GM12878 (cell line): ENCODE measurements at regions not wholly inside any gene's neighbourhood (a gene's known extent, or its start where the extent isn't known, plus 50 kb on each side); places are given as distances from the start of the nearest gene placed in this dataset.

Source experiments
- ATAC-seq: fragments of 200-7000 bp; cut with Tn5 transposase; 3 replicates; pipeline ENCODE4 v1.9.1; 2020; ENCODE audit warnings: mild to moderate bottlenecking, moderate library complexity
- BruUV-seq: library from RNA; stranded (reverse); fragments of 400-500 nt; replicated peaks from 2 replicates; lab custom pipeline; 2021; lab: Mats Ljungman, UMichigan
- CTCF ChIA-PET: fragments of 300-600 bp; sonication (Branson Sonifier 250); formaldehyde crosslinking; extraction: SDS; loops from one replicate; lab custom pipeline; 2021; ENCODE audit warnings: inconsistent platforms; lab: Yijun Ruan, JAX
- POLR2A ChIA-PET: fragments of 350-600 bp; formaldehyde crosslinking; extraction: SDS; loops from one replicate; lab custom pipeline; 2021; ENCODE audit warnings: inconsistent platforms; lab: Charles Lee
- RAD21 ChIA-PET: fragments of 300-600 bp; sonication (Branson Sonifier 250); formaldehyde crosslinking; loops from one replicate; lab custom pipeline; 2023; ENCODE audit warnings: antibody characterized with exemption; ENCODE audit not compliant: unreplicated experiment; lab: Charles Lee
- SMC1A ChIA-PET: fragments of 300-600 bp; sonication (Branson Sonifier 250); formaldehyde crosslinking; loops from one replicate; lab custom pipeline; 2023; ENCODE audit not compliant: unreplicated experiment, uncharacterized antibody; lab: Charles Lee
- DNase-seq: peaks from one replicate; pipeline ENCODE4 v3.0.0-alpha.2; 2011; ENCODE audit warnings: low read depth, low spot score
- FAIRE-seq: peaks from 3 replicates; lab custom pipeline; 2011; peaks lifted over from hg19 to GRCh38; lab: Jason Lieb, UNC
- H2AFZ ChIP-seq: 2 replicates; pipeline ENCODE4 v1.6.0; 2011; ENCODE audit warnings: low read depth, low read length, control low read depth; ENCODE audit not compliant: control insufficient read depth
- H3K27ac ChIP-seq: 2 replicates; pipeline ENCODE4 v1.5.1; 2011; ENCODE audit warnings: control low read depth; ENCODE audit not compliant: control insufficient read depth, insufficient read depth
- H3K27me3 ChIP-seq, 2 experiments: replicated peaks in 1 of 2; 2 replicates each; pipeline versions ENCODE4 v1.6.0 to v1.6.1; 2011; ENCODE audit warnings: low read length in 1 of 2; ENCODE audit not compliant: control insufficient read depth in 2 of 2, insufficient read depth in 2 of 2
- H3K36me3 ChIP-seq, 2 experiments: 2 replicates each; pipeline ENCODE4 v1.5.1; 2011; ENCODE audit warnings: low read length in 1 of 2; ENCODE audit not compliant: control insufficient read depth in 2 of 2, insufficient read depth in 2 of 2
- H3K4me1 ChIP-seq: 2 replicates; pipeline ENCODE4 v1.6.1; 2011; ENCODE audit warnings: mild to moderate bottlenecking, low read length, moderate library complexity, mixed read lengths; ENCODE audit not compliant: control insufficient read depth, insufficient read depth
- H3K4me2 ChIP-seq: 2 replicates; pipeline ENCODE4 v1.6.0; 2011; ENCODE audit warnings: control low read depth; ENCODE audit not compliant: control insufficient read depth, insufficient read depth
- H3K4me3 ChIP-seq: fragments of 200-600 bp; sonication (generic); 2 replicates; pipeline ENCODE4 v1.5.1; 2016
- H3K79me2 ChIP-seq: 2 replicates; pipeline ENCODE4 v1.6.0; 2011; ENCODE audit warnings: low read length; ENCODE audit not compliant: control insufficient read depth, insufficient read depth
- H3K9ac ChIP-seq: 2 replicates; pipeline ENCODE4 v1.8.0; 2011; ENCODE audit warnings: low read length, control low read depth, mixed read lengths; ENCODE audit not compliant: control insufficient read depth, insufficient read depth
- H3K9me3 ChIP-seq: replicated peaks from 3 replicates; pipeline ENCODE4 v1.5.1; 2011; ENCODE audit warnings: mild to moderate bottlenecking, low read length; ENCODE audit not compliant: control insufficient read depth, insufficient read depth
- H4K20me1 ChIP-seq: 2 replicates; pipeline ENCODE4 v1.6.0; 2011; ENCODE audit not compliant: control insufficient read depth, insufficient read depth
- CBX3 ChIP-seq: fragments of 200-600 bp; sonication (generic); IDR thresholded peaks from 2 replicates; pipeline ENCODE4 v1.6.1; 2016; ENCODE audit warnings: low read depth, borderline replicate concordance
- FOXM1 ChIP-seq: IDR thresholded peaks from 2 replicates; pipeline ENCODE4 v1.6.1; 2012; ENCODE audit warnings: low read depth, mild to moderate bottlenecking, inconsistent platforms, low read length, moderate library complexity
- GATAD2B ChIP-seq: fragments of 450-650 bp; conservative IDR thresholded peaks from 2 replicates; pipeline ENCODE4 v1.6.1; 2017; ENCODE audit warnings: low read depth, mild to moderate bottlenecking, moderate library complexity
- JUND ChIP-seq: IDR thresholded peaks from 2 replicates; pipeline ENCODE4 v1.6.1; 2012; ENCODE audit warnings: low read depth, mild to moderate bottlenecking, low read length, improper control_type of control experiment, moderate library complexity
- MAX ChIP-seq: IDR thresholded peaks from 2 replicates; pipeline ENCODE4 v1.6.1; 2012; ENCODE audit warnings: low read depth, low read length, improper control_type of control experiment
- MEF2B ChIP-seq: fragments of 450-650 bp; IDR thresholded peaks from 2 replicates; pipeline ENCODE4 v1.6.1; 2018; ENCODE audit warnings: mild to moderate bottlenecking, moderate library complexity; ENCODE audit not compliant: partially characterized antibody, poor library complexity, severe bottlenecking
- POLR2AphosphoS5 ChIP-seq: IDR thresholded peaks from 2 replicates; pipeline ENCODE4 v1.6.1; 2011; ENCODE audit warnings: mild to moderate bottlenecking, low read length, inconsistent platforms
- POU2F2 ChIP-seq: IDR thresholded peaks from 3 replicates; pipeline ENCODE4 v1.6.1; 2011; ENCODE audit warnings: low read depth, mild to moderate bottlenecking, low read length, borderline replicate concordance
- RAD51 ChIP-seq: fragments of 450-650 bp; IDR thresholded peaks from 2 replicates; pipeline ENCODE4 v1.6.1; 2016; ENCODE audit warnings: moderate library complexity, mild to moderate bottlenecking, inconsistent platforms
- RFX5 ChIP-seq: IDR thresholded peaks from 2 replicates; pipeline ENCODE4 v1.6.1; 2011; ENCODE audit warnings: low read depth, low read length, improper control_type of control experiment
- SIX5 ChIP-seq: IDR thresholded peaks from 2 replicates; pipeline ENCODE4 v1.6.1; 2011; ENCODE audit warnings: mild to moderate bottlenecking, low read depth, low read length, moderate library complexity; ENCODE audit not compliant: severe bottlenecking
- SREBF1 ChIP-seq: IDR thresholded peaks from 2 replicates; pipeline ENCODE4 v1.6.1; 2012; ENCODE audit warnings: mild to moderate bottlenecking, low read length
- STAT3 ChIP-seq: IDR thresholded peaks from 2 replicates; pipeline ENCODE4 v1.6.1; 2011; ENCODE audit warnings: low read depth, low read length, improper control_type of control experiment
- SUZ12 ChIP-seq: fragments of 200-600 bp; sonication (generic); IDR thresholded peaks from one replicate; pipeline ENCODE4 v1.6.1; 2018; ENCODE audit warnings: antibody characterized with exemption, mild to moderate bottlenecking; ENCODE audit not compliant: unreplicated experiment
- WGBS: methylation state at CpG from one replicate; pipeline ENCODE4 v1.1.6; 2016; ENCODE audit warnings: low lambda C conversion rate; ENCODE audit not compliant: insufficient replicate concordance, insufficient coverage; ENCODE audit errors: missing lambda C conversion rate; 5-methylcytosine and 5-hydroxymethylcytosine counted together
- in situ Hi-C: fragments of 300-500 bp; cut with MboI; formaldehyde crosslinking; loops from 9 replicates; pipeline ENCODE4 v1.14.3; 2018; ENCODE audit warnings: mixed read lengths
- intact Hi-C: fragments of 100-400 bp; cut with micrococcal nuclease; formaldehyde crosslinking; loops from one replicate; pipeline ENCODE4 v1.14.2; 2022; ENCODE audit not compliant: unreplicated experiment

- TF ChIP-seq POLR2AphosphoS5: no peak
- TF ChIP-seq, all 136 proteins: peak for 0
Observed at GRCh38 chr1:178650934-178651511, 74.0 kb upstream of the RALGPS2 start (continued).

DNA sequence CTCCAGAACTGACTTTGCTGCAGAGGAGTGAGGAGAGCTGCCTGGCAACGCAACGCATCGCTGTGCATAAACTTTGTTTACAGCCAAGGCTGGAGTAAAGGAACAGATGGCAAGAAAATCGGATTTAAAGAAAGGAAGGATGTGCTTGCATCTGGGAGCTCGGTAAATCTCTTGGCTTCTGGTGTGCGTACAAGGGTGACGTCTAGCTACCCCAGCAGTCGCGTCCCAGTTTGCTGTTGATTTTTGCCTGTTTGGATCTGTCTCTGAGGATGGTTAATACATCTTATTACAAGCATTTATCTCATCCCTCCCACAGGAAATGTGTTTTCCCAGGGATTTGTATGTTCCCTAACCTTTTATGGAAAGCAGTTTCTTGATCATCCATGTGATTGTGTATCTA, 73.3 kb upstream of the RALGPS2 start:
- SMC1A ChIA-PET: interaction anchor here (1.1 to 2.1 kb wide), 7 partner anchors 17 to 99 kb away, joined by 3 to 7 read pairs (median 3); no protein-coding TSS in a partner anchor
- Histone ChIP-seq H3K27me3 (no peaks in the 10 kb centered on the region), H3K4me1 (peaks cover 3% of the 10 kb centered on the region; the same call in 1 of the 2 replicates), H4K20me1 (no peaks in the 10 kb centered on the region), H3K4me3 (no peak overlapping the region)
- ATAC-seq: no peak
- no TSS peak for BruUV-seq
- TF ChIP-seq RFX5 (no peak), STAT3 (no peak), POU2F2 (no peak), JUND (no peak), GATAD2B (no peak), RAD51 (no peak), SREBF1 (no peak), SUZ12 (no peak), MEF2B (no peak), CBX3 (no peak), FOXM1 (no peak), MAX (no peak), SIX5 (no peak)
- TF ChIP-seq, all 136 proteins: peak for 0
- Histone ChIP-seq H2AFZ (no peak overlapping the region), H3K9ac (no peak overlapping the region), H3K27ac (no peak overlapping the region), H3K79me2 (no peaks in the 10 kb centered on the region), H3K4me2 (no peak overlapping the region), H3K9me3 (no peaks in the 10 kb centered on the region), H3K36me3 (no peaks in the 10 kb centered on the region)
- intact Hi-C loops: no loop called here
- in situ Hi-C loops: no loop called here
- ChIA-PET CTCF (interaction anchor here (0.9 to 1.5 kb wide), 3 partner anchors 33 to 130 kb away, joined by 3 read pairs; no protein-coding TSS in a partner anchor), POLR2A (interaction anchor here (1.5 kb wide), 1 partner anchor 9 kb away, joined by 3 read pairs; no protein-coding TSS in a partner anchor), RAD21 (interaction anchor here (1.5 kb wide), 1 partner anchor 108 kb away, joined by 5 read pairs; no protein-coding TSS in a partner anchor)
- no peak for DNase-seq
- FAIRE-seq: no peak
- 83% methylated on average over 9 of the region's 9 CpGs for WGBS
